ENCODE measurements at regions not wholly inside any gene's neighbourhood (a gene's known extent, or its start where the extent isn't known, plus 50 kb on each side); places are given as distances from the start of the nearest gene placed in this dataset.

- Histone ChIP-seq H3K36me3 (ENCODE audit: insufficient read depth) (peaks cover 3% of the 10 kb centered on the region; the same call in 1 of the 2 replicates), H4K20me1 (replicated peaks; ENCODE audit: insufficient read depth) (no peaks in the 10 kb centered on the region), H3K9me2 (ENCODE audit: insufficient read depth) (no peaks in the 10 kb centered on the region), H3K4me1 (ENCODE audit: insufficient read depth) (no peaks in the 10 kb centered on the region), H3K4me2 (no peak overlapping the region), H3F3A (replicated peaks; ENCODE audit: low read depth) (no peaks in the 10 kb centered on the region), H3K27me3 (ENCODE audit: insufficient read depth) (no peaks in the 10 kb centered on the region), H3K79me2 (replicated peaks; ENCODE audit: insufficient read depth) (no peaks in the 10 kb centered on the region), H2AFZ (no peak overlapping the region), H3K4me3 (no peak overlapping the region), H3K27ac (ENCODE audit: low read depth) (no peak overlapping the region)
- Mint-ChIP-seq H3K36me3 (ENCODE audit: low read depth) (peaks cover 45% of the 10 kb centered on the region), H3K4me1 (no peaks in the 10 kb centered on the region), H3K27ac (no peak overlapping the region), H3K9me3 (peaks cover 91% of the 10 kb centered on the region), H3K4me3 (no peak overlapping the region), H3K27me3 (ENCODE audit: insufficient read depth, low read depth, poor library complexity) (peaks cover 6% of the 10 kb centered on the region)
- ATAC-seq (no peak), DNase-seq (ENCODE audit: low spot score) (no peak)
- no peak for TF ChIP-seq POLR2AphosphoS5 (IDR thresholded peaks at IDR 0.05; ENCODE audit: low read depth)
- TF ChIP-seq ETS1 (IDR thresholded peaks at IDR 0.05): no peak
- no peak for TF ChIP-seq NANOG (IDR thresholded peaks at IDR 0.05; ENCODE audit: borderline replicate concordance)
- no peak for TF ChIP-seq ZNF331 (CRISPR knock-in tag; IDR thresholded peaks at IDR 0.05; ENCODE audit: low read depth)
- TF ChIP-seq ZNF462 (CRISPR knock-in tag; IDR thresholded peaks at IDR 0.05): no peak
- TF ChIP-seq REST (IDR thresholded peaks at IDR 0.05; ENCODE audit: unreplicated experiment): no peak
- no peak for TF ChIP-seq ZNF114 (CRISPR knock-in tag; IDR thresholded peaks at IDR 0.05)
- no peak for TF ChIP-seq JUNB (IDR thresholded peaks at IDR 0.05; ENCODE audit: unreplicated experiment)
- TF ChIP-seq EZH2 (IDR thresholded peaks at IDR 0.05; ENCODE audit: low read depth, unreplicated experiment): no peak
- TF ChIP-seq, protein P1, sequence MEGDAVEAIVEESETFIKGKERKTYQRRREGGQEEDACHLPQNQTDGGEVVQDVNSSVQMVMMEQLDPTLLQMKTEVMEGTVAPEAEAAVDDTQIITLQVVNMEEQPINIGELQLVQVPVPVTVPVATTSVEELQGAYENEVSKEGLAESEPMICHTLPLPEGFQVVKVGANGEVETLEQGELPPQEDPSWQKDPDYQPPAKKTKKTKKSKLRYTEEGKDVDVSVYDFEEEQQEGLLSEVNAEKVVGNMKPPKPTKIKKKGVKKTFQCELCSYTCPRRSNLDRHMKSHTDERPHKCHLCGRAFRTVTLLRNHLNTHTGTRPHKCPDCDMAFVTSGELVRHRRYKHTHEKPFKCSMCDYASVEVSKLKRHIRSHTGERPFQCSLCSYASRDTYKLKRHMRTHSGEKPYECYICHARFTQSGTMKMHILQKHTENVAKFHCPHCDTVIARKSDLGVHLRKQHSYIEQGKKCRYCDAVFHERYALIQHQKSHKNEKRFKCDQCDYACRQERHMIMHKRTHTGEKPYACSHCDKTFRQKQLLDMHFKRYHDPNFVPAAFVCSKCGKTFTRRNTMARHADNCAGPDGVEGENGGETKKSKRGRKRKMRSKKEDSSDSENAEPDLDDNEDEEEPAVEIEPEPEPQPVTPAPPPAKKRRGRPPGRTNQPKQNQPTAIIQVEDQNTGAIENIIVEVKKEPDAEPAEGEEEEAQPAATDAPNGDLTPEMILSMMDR (conservative IDR thresholded peaks at IDR 0.05; ENCODE audit: low read depth in 2 of 2): no peak
- no peak for TF ChIP-seq STAT1 (IDR thresholded peaks at IDR 0.05; ENCODE audit: unreplicated experiment)
- no peak for TF ChIP-seq CREB1 (CRISPR knock-in tag; IDR thresholded peaks at IDR 0.05; ENCODE audit: low read depth)
- TF ChIP-seq EZH2phosphoT487 (IDR thresholded peaks at IDR 0.05; ENCODE audit: unreplicated experiment): no peak
These were observed 1073.6 kb upstream of the TMEM132C start for GRCh38 chr12:127193341-127193740.
